ENCODE measurements at regions not wholly inside any gene's neighbourhood (a gene's known extent, or its start where the extent isn't known, plus 50 kb on each side); places are given as distances from the start of the nearest gene placed in this dataset.

DNA sequence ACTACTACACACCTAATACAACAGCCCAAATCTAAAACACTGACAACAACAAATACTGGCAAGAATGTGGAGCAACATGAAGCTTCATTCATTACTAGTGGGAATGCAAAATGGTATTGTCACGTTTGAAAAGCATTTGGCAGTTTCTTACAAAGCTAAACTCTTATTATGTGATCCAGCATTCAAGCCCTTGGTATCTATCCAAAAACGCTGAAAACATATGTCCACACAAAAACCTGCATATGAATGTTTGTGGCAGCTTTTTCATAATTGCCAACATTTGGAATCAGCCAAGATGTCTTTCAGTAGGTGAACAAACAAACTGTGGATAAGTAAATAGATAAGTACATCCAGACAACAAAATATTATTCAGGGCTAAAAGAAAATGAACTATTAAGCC lies 501.1 kb upstream of the KIF2B start:
- intact Hi-C loops (cut with DNase I): no loop called here
- Histone ChIP-seq H3K27me3 (no peaks in the 10 kb centered on the region), H3K36me3 (no peaks in the 10 kb centered on the region), H3K4me1 (no peaks in the 10 kb centered on the region), H3K9me3 (no peaks in the 10 kb centered on the region), H3K4me3 (no peak overlapping the region), H3K27ac (no peak overlapping the region)
- ATAC-seq: no peak
- no peak for TF ChIP-seq POLR2A (IDR thresholded peaks at IDR 0.05)
- TF ChIP-seq, protein P1, sequence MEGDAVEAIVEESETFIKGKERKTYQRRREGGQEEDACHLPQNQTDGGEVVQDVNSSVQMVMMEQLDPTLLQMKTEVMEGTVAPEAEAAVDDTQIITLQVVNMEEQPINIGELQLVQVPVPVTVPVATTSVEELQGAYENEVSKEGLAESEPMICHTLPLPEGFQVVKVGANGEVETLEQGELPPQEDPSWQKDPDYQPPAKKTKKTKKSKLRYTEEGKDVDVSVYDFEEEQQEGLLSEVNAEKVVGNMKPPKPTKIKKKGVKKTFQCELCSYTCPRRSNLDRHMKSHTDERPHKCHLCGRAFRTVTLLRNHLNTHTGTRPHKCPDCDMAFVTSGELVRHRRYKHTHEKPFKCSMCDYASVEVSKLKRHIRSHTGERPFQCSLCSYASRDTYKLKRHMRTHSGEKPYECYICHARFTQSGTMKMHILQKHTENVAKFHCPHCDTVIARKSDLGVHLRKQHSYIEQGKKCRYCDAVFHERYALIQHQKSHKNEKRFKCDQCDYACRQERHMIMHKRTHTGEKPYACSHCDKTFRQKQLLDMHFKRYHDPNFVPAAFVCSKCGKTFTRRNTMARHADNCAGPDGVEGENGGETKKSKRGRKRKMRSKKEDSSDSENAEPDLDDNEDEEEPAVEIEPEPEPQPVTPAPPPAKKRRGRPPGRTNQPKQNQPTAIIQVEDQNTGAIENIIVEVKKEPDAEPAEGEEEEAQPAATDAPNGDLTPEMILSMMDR (IDR thresholded peaks at IDR 0.05): no peak
- no peak for DNase-seq
- WGBS (ENCODE audit: insufficient coverage, low coverage, low lambda C conversion rate, missing lambda C conversion rate): 59% methylated on average over 2 of the region's 2 CpGs

DNA sequence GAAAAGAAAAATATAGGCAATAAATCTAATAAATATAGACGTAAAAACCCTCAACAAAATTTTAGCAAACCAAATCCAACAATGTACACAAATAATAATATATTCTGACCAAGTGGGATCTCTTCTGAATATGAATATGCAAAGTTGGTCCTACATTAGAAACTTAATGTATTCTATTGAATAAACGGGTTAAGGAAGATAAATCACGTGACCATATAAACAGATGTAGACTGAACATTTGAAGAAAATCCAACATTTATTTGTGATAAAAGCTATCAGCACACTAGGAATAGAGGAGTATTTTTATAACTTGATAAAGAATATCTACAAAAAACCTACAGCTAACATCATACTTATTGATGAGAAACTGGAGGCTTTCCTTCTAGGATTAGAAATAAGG lies 502.8 kb upstream of the KIF2B start:
- no peaks in the 10 kb centered on the region for H3K9me3 ChIP-seq
- TF ChIP-seq, protein P1 (IDR thresholded peaks at IDR 0.05): no peak
- TF ChIP-seq POLR2A (IDR thresholded peaks at IDR 0.05): no peak
- H3K27ac ChIP-seq: no peak overlapping the region
- WGBS (ENCODE audit: insufficient coverage, low coverage, low lambda C conversion rate, missing lambda C conversion rate): 52% methylated on average over 3 of the region's 3 CpGs
- no peak overlapping the region for H3K4me3 ChIP-seq
- H3K27me3 ChIP-seq: no peaks in the 10 kb centered on the region
- ATAC-seq: no peak
- DNase-seq: no peak
- intact Hi-C loops (cut with DNase I): no loop called here
- H3K36me3 ChIP-seq: no peaks in the 10 kb centered on the region
- no peaks in the 10 kb centered on the region for H3K4me1 ChIP-seq

DNA sequence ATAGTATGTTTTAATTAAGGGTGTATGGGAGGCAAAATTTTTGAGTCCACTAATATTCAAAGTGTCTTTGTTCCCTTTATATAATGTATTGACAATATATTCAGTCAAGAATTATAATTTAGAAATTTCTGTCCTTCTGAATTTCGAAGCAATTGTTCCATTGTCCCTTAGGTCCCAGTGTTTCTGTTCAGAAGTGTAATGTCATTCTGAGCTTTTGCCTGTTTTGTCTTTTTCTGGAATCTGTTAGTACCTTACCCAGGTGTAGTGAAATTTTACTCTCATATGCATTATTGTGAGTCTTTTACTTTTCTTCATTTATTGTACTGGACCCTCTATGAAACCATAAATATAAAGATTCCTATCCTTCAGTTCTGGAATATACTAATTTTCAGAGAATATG lies 505.7 kb upstream of the KIF2B start:
- TF ChIP-seq, protein P1 (IDR thresholded peaks at IDR 0.05): no peak
- TF ChIP-seq POLR2A (IDR thresholded peaks at IDR 0.05): no peak
- intact Hi-C loops (cut with DNase I): no loop called here
- Histone ChIP-seq H3K9me3 (no peaks in the 10 kb centered on the region), H3K4me1 (no peaks in the 10 kb centered on the region), H3K27me3 (no peaks in the 10 kb centered on the region), H3K27ac (no peak overlapping the region), H3K36me3 (no peaks in the 10 kb centered on the region), H3K4me3 (no peak overlapping the region)
- ATAC-seq (no peak), DNase-seq (no peak)
- WGBS (ENCODE audit: insufficient coverage, low coverage, low lambda C conversion rate, missing lambda C conversion rate): 36% methylated on average over 1 of the region's 1 CpG

DNA sequence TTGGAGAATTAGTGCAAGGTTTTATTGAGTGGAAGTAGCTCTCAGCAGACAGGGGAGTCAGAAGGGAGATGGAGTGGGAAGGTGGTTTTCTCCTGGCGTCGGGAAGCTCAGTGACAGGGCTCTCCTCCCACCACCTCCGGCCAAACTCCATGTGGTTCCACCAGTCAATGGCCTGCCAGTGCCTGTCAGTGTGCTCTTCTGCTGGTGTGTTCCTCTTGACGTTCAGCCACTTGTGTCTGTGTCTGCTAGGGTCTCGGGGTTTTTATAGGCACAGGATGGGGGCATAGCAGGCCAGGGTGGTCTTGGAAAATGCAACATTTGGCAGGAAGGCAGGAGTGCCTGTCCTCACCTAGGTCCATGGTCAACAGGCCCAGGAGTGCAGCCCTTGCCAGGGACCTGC lies 506.7 kb upstream of the KIF2B start:
- Histone ChIP-seq H3K9me3 (no peaks in the 10 kb centered on the region), H3K4me1 (no peaks in the 10 kb centered on the region), H3K36me3 (no peaks in the 10 kb centered on the region), H3K4me3 (no peak overlapping the region), H3K27me3 (no peaks in the 10 kb centered on the region), H3K27ac (no peak overlapping the region)
- TF ChIP-seq POLR2A (IDR thresholded peaks at IDR 0.05): no peak
- TF ChIP-seq, protein P1 (IDR thresholded peaks at IDR 0.05): no peak
- intact Hi-C loops (cut with DNase I): no loop called here
- DNase-seq (no peak), ATAC-seq (no peak)
- WGBS (ENCODE audit: insufficient coverage, low coverage, low lambda C conversion rate, missing lambda C conversion rate): 30% methylated on average over 2 of the region's 5 CpGs

DNA sequence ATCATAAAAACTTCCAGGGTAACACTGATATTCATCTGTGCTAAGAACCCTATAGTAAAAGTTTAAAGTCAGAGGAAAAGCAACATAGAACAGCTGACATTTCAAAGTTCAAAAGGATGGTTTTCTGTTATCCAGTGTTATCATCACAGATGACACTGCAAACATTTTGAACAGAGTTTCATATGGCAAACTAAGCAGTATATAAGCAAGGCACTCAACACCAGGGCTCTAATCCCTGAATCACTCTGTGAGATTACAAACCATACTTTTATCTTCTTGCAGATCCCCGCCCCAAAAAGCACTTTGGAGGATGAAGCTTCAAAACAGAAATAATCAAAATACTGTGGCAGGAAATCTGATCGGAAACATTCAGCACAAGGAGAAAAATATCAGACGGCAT lies 508.2 kb upstream of the KIF2B start:
- intact Hi-C loops (cut with DNase I): no loop called here
- no peak for TF ChIP-seq POLR2A (IDR thresholded peaks at IDR 0.05)
- TF ChIP-seq, protein P1 (IDR thresholded peaks at IDR 0.05): no peak
- H3K9me3 ChIP-seq: no peaks in the 10 kb centered on the region
- no peak for ATAC-seq
- H3K4me3 ChIP-seq: no peak overlapping the region
- H3K27ac ChIP-seq: no peak overlapping the region
- H3K36me3 ChIP-seq: no peaks in the 10 kb centered on the region
- H3K27me3 ChIP-seq: no peaks in the 10 kb centered on the region
- H3K4me1 ChIP-seq: no peaks in the 10 kb centered on the region
- 62% methylated on average over 3 of the region's 3 CpGs for WGBS (ENCODE audit: insufficient coverage, low coverage, low lambda C conversion rate, missing lambda C conversion rate)
- no peak for DNase-seq
